AG08396 (cell line): ENCODE measurements at regions not wholly inside any gene's neighbourhood (a gene's known extent, or its start where the extent isn't known, plus 50 kb on each side); places are given as distances from the start of the nearest gene placed in this dataset.
"Not testable (repeated sequence)": the region's sequence is repeated elsewhere in the genome, so short reads cannot be mapped to it uniquely, and the experiment has no call there.

Source experiments
- DNase-seq: peaks from one replicate; pipeline ENCODE4 v3.0.0; 2012; ENCODE audit warnings: low spot score, mixed read lengths

DNA sequence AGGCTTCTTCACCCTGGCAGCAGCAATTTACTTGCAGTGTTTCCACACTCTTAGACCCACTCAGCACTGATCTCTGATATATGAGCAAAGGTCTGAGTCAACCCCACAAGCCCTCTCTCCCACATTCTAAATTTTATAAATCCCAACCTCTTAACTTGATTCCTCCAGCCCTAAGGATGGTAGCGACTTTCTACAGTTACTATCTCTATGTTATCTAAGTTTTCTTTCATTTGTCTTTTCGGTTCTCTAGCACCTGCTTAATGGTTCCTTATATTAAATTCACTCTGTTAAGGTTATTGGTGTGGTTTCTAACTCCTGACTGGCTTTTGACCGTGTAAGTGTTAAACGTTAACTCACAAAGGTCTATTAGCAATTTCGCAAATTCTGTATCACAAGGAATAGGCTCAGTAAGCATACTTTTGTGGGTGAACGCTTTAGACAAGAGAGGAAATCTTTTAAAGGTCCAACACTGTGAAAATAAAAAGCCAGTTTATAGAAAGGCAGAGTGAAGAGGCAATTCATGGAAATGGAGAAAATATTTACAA is 99.3 kb downstream of the DLEU7 start:
- DNase-seq = no peak

DNA sequence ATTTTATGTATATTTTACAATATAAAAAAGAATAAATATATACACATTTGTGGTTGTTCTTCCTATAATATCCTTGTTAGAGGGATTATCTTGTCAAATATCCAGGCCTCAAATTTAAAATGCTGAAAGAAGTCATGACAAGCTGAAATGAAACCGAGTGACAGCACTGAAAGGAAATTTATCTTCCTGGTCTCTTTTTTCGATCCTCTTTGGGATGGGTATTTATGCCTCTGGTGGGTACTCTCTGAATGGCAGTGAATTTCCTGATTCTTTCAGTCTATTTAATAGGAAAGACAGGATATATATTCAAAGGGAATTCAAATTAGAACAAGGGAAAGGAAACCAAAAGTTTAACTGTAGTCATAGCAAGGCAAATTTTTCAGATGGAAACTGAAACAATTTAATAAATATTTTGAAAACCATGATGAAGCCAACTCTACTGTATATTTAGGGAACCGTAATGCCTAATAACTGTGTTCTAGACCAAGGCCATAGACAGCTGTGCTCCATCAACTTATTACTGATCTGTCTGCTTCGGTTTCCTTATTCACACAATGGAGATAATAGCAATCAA is 97.9 kb downstream of the DLEU7 start:
- DNase-seq = no peak

DNA sequence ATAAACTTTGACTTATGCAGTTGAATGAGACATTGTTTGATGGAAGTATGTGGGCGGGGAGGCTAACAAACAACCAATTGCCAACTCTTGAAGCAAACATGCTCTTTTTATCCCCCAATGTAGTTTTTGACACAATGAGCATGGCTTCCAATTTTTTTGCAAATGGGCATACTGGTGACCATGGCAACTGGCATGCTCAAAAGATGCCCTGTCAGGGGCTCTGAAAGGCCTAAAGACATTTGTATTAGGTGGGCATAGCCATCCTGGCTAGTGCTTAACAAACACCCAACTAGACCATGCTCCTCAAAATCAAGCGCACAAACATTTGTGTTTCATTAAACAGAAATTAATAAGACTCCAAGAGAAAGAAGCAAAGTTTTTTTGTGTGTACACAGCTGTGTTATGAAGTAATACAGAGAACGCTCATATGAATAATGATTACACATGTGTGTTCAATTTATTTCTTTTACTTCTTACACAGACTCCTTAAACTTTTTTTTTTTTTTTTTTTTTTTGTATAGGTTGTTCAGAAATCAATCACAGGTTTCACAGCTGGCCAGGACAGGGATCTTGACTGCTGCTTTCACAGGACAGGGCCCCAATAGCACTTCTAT is 95.6 kb downstream of the DLEU7 start:
- no peak for DNase-seq

DNA sequence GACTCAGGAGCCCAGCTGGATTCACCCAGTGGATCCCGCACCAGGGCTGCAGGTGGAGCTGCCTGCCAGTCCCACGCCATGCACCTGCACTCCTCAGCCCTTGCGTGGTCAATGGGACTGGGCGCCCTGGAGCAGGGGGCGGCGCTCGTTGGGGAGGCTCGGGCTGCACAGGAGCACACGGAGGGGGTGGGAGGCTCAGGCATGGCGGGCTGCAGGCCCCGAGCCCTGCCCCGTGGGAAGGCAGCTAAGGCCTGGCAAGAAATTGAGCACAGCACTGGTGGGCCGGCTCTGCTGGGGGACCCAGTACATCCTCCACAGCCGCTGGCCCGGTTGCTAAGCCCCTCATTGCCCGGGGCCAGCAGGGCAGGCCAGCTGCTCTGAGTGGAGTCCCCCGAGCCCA is 90.3 kb downstream of the DLEU7 start:
- not testable (repeated sequence) for DNase-seq

- DNase-seq = not testable (repeated sequence)
Measured at GRCh38 chr13:50755862-50756685, 87.4 kb downstream of the DLEU7 start.

- DNase-seq = no peak
Measured at GRCh38 chr13:50757008-50757407, 86.5 kb downstream of the DLEU7 start.

GRCh38 chr13:50758796-50759195 is 84.7 kb downstream of the DLEU7 start:
- DNase-seq = no peak

DNA sequence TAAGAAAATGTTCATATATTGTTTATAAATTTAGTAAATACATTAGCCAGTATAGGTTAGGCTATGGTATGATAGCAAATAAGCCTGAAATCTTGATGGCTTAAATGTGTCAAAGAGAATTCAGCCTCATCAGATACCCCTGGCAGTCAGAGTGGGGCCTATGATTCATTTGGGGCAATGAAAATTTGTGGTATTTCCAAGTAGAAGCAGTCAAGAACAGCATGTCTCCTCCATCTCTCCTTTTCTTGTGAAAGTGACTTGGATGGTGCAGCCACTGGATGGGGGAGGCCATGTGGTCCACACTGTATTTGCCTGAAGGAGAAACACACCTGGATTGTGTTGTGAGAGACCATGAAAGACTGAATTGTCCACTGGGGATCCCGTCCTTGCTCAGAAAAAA is 82.7 kb downstream of the DLEU7 start:
- DNase-seq = no peak

- no peak for DNase-seq
Measured at GRCh38 chr13:50761406-50761805, 82.1 kb downstream of the DLEU7 start.

DNA sequence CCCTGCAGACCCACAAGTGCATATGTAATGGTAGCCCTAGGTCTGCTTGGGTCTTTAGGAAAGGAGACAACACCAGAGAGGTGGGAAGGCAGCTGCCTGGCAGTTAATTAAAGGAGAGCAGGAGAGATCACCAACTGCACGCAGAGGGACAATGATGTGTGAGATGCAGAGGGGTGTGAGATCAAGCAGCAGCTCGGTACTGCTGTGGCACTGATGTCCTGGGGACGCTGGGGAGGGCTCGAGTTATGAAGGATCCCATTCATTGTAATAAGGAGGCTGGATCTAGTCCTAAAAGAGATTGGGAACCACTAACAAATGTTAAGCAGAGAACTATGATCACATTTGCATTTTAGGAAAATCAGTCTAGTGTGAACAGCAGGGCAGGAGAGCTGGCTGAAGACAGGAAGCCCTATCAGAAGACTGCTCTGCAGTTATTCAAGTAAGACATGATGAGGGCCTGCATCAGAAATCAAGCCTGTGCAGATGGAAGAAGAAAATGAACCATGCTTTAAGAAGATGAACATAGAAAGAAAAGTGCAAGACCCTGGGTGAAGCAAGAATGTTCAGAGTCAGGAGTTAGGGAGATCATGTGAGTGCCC is 80.4 kb downstream of the DLEU7 start:
- DNase-seq = no peak

- no peak for DNase-seq
Measured at GRCh38 chr13:50766013-50766412, 77.5 kb downstream of the DLEU7 start.

DNA sequence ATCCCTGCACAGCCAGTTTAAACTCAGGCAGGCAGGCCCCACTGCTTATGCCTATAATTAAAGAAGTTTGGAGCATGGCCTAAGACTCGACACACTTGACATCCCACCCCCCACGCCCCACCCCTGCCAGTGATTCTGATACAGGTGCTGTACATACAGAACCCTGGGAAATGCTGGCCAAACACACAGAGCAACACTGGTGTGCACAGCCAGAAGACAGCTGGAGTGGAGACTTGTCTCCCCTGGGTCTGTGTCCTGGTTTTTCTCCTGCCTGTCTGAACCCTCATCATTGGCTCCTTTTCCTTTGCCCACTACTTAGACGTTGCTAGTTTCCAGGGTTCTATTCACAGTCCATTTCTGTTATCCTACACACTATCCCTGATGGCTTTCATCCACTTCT is 76.8 kb downstream of the DLEU7 start:
- DNase-seq = no peak

DNA sequence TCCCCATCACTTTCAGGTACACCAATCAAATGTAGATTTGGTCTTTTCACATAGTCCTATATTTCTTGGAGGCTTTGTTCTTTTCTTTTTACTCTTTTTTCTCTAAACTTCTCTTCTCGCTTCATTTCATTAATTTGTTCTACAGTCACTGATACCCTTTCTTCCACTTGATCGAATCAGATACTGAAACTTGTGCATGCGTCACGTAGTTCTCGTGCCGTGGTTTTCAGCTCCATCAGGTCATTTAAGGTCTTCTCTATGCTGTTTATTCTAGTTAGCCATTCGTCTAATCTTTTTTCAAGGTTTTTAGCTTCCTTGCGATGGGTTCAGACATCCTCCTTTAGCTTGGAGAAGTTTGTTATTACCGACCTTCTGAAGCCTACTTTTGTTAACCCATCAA is 70.6 kb downstream of the DLEU7 start:
- DNase-seq = not testable (repeated sequence)
